Body of pancreas (tissue), 4 donors: ENCODE measurements at regions not wholly inside any gene's neighbourhood (a gene's known extent, or its start where the extent isn't known, plus 50 kb on each side); places are given as distances from the start of the nearest gene placed in this dataset.

Experiments
- POLR2A ChIP-seq, 3 donors: fragments of 450-650 bp; IDR thresholded peaks; one replicate each; pipeline ENCODE4 v1.6.1; 2016; ENCODE audit warnings: antibody characterized with exemption in 3 of 3, mild to moderate bottlenecking in 2 of 3
- TF ChIP-seq, protein P1 (sequence below), 7 experiments: fragments of 450-650 bp in 4 of 7; fragments of 200-600 bp in 3 of 7; sonication (generic) in 3 of 7; IDR thresholded peaks; one replicate each; pipeline ENCODE4 v1.5.1; 2016 to 2019; ENCODE audit warnings: antibody characterized with exemption in 7 of 7

DNA sequence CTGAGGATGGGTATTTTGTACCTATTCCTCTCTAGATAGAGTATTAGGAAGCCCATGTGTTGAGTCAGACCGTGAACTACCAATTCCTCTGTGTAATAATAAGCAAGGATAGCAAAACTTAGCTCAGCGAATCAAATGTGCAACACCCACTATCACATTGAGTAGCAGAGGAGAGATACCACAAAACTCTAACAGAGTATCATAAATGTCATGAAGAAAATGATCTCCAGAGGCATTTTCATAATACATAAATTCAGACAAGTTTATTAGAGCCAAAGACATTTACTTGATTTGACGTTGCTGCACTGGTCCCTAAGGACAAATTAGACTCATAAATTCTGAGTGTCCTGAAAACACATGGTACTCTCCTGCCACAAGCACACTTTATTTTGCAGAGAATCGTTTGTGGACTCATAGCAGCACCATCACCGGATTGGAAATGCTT is 245.2 kb downstream of the HAO1 start:
- TF ChIP-seq, protein P1, sequence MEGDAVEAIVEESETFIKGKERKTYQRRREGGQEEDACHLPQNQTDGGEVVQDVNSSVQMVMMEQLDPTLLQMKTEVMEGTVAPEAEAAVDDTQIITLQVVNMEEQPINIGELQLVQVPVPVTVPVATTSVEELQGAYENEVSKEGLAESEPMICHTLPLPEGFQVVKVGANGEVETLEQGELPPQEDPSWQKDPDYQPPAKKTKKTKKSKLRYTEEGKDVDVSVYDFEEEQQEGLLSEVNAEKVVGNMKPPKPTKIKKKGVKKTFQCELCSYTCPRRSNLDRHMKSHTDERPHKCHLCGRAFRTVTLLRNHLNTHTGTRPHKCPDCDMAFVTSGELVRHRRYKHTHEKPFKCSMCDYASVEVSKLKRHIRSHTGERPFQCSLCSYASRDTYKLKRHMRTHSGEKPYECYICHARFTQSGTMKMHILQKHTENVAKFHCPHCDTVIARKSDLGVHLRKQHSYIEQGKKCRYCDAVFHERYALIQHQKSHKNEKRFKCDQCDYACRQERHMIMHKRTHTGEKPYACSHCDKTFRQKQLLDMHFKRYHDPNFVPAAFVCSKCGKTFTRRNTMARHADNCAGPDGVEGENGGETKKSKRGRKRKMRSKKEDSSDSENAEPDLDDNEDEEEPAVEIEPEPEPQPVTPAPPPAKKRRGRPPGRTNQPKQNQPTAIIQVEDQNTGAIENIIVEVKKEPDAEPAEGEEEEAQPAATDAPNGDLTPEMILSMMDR (IDR thresholded peaks at IDR 0.05) = no peak
- TF ChIP-seq POLR2A (IDR thresholded peaks at IDR 0.05) = no peak
